A673 (cell line): ENCODE measurements at regions not wholly inside any gene's neighbourhood (a gene's known extent, or its start where the extent isn't known, plus 50 kb on each side); places are given as distances from the start of the nearest gene placed in this dataset.

ENCODE experiments used
- BruUV-seq: library from RNA; stranded (reverse); fragments of 400-500 nt; replicated peaks from 2 replicates; lab custom pipeline; 2021; lab: Mats Ljungman, UMichigan
- CTCF ChIA-PET: fragments of 300-600 bp; sonication (Branson Sonifier 250); formaldehyde crosslinking; loops from one replicate; lab custom pipeline; 2022; ENCODE audit warnings: antibody characterized with exemption; lab: Charles Lee
- POLR2A ChIA-PET: fragments of 300-600 bp; sonication (Branson Sonifier 250); formaldehyde crosslinking; loops from one replicate; lab custom pipeline; 2022; ENCODE audit warnings: antibody characterized with exemption; ENCODE audit not compliant: low non-redundant PET; lab: Charles Lee
- DNase-seq: peaks from one replicate; pipeline ENCODE4 v3.0.0-alpha.2; 2015; ENCODE audit warnings: low spot score
- H3K27ac ChIP-seq: fragments of 200-600 bp; sonication (generic); 2 replicates; pipeline ENCODE4 v1.5.1; 2016; ENCODE audit warnings: mixed run types, low read depth, mild to moderate bottlenecking, mixed read lengths, antibody characterized with exemption, low read length; ENCODE audit not compliant: poor library complexity, severe bottlenecking
- H3K27me3 ChIP-seq: fragments of 200-600 bp; sonication (generic); replicated peaks from 2 replicates; pipeline ENCODE4 v1.6.1; 2017; ENCODE audit warnings: mixed run types, low read depth, mild to moderate bottlenecking, mixed read lengths, antibody characterized with exemption, low read length; ENCODE audit not compliant: insufficient read depth, poor library complexity
- H3K36me3 ChIP-seq: fragments of 200-600 bp; sonication (generic); 2 replicates; pipeline ENCODE4 v1.6.1; 2016; ENCODE audit warnings: mixed run types, mild to moderate bottlenecking, mixed read lengths, antibody characterized with exemption, low read length; ENCODE audit not compliant: insufficient read depth, poor library complexity, severe bottlenecking
- H3K4me1 ChIP-seq: fragments of 200-600 bp; sonication (generic); 2 replicates; pipeline ENCODE4 v1.6.1; 2017; ENCODE audit warnings: mixed run types, mild to moderate bottlenecking, mixed read lengths, antibody characterized with exemption, low read length; ENCODE audit not compliant: insufficient read depth, poor library complexity, severe bottlenecking
- H3K4me3 ChIP-seq: fragments of 200-600 bp; sonication (generic); 2 replicates; pipeline ENCODE4 v1.5.1; 2016; ENCODE audit warnings: low read depth, mixed run types, mild to moderate bottlenecking, mixed read lengths, low read length; ENCODE audit not compliant: poor library complexity, severe bottlenecking
- H3K9me3 ChIP-seq: fragments of 200-600 bp; sonication (generic); 2 replicates; pipeline ENCODE4 v1.6.1; 2016; ENCODE audit warnings: mixed run types, low read depth, mild to moderate bottlenecking, mixed read lengths, antibody characterized with exemption, low read length; ENCODE audit not compliant: poor library complexity, severe bottlenecking
- EZH2 ChIP-seq: fragments of 200-600 bp; sonication (generic); IDR thresholded peaks from 2 replicates; pipeline ENCODE4 v1.6.1; 2017; ENCODE audit warnings: borderline replicate concordance, low read depth, mild to moderate bottlenecking, mixed read lengths, antibody characterized with exemption, low read length; ENCODE audit not compliant: poor library complexity, severe bottlenecking
- intact Hi-C: fragments of 100-400 bp; cut with micrococcal nuclease; formaldehyde crosslinking; loops from one replicate; pipeline ENCODE4 v1.10.0; 2022; ENCODE audit not compliant: unreplicated experiment
- TF ChIP-seq, protein P1 (sequence below): fragments of 300-800, 200-600 bp; sonication (generic); conservative IDR thresholded peaks from 2 replicates; pipeline ENCODE4 v1.5.1; 2017; ENCODE audit warnings: low read depth, mild to moderate bottlenecking, antibody characterized with exemption, low read length, moderate library complexity, mixed read lengths

DNA sequence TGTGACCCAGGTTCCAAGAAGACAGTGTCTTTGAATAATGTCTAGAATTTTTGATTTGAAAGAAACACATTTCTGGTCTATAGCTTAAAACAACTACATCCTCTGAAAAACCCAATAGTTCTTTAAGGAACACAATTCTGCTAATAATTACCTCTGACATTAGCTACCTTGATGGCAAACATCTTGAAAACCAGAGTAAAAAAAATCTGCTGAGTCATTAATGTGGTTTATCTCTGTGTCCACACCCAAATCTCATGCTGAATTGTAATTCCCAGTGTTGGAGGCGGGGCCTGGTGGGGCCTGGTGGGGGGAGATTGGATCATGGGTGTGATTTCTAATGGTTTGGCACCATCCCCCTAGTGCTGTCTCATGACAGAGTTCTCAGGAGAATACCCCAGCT, 1233.8 kb downstream of the NLGN4X start:
- H3K27ac ChIP-seq: no peak overlapping the region
- no peak overlapping the region for H3K4me3 ChIP-seq
- intact Hi-C loops: no loop called here
- TF ChIP-seq, protein P1, sequence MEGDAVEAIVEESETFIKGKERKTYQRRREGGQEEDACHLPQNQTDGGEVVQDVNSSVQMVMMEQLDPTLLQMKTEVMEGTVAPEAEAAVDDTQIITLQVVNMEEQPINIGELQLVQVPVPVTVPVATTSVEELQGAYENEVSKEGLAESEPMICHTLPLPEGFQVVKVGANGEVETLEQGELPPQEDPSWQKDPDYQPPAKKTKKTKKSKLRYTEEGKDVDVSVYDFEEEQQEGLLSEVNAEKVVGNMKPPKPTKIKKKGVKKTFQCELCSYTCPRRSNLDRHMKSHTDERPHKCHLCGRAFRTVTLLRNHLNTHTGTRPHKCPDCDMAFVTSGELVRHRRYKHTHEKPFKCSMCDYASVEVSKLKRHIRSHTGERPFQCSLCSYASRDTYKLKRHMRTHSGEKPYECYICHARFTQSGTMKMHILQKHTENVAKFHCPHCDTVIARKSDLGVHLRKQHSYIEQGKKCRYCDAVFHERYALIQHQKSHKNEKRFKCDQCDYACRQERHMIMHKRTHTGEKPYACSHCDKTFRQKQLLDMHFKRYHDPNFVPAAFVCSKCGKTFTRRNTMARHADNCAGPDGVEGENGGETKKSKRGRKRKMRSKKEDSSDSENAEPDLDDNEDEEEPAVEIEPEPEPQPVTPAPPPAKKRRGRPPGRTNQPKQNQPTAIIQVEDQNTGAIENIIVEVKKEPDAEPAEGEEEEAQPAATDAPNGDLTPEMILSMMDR: no peak
- TF ChIP-seq EZH2: no peak
- H3K36me3 ChIP-seq: no peaks in the 10 kb centered on the region
- BruUV-seq: no TSS peak
- H3K9me3 ChIP-seq: no peaks in the 10 kb centered on the region
- H3K27me3 ChIP-seq: no peaks in the 10 kb centered on the region
- no peak for DNase-seq
- ChIA-PET CTCF (no interaction called here), POLR2A (no interaction called here)
- no peaks in the 10 kb centered on the region for H3K4me1 ChIP-seq

GRCh38 chrX:4978613-4979012, 1250.1 kb downstream of the NLGN4X start:
- ChIA-PET CTCF (no interaction called here), POLR2A (no interaction called here)
- Histone ChIP-seq H3K4me1 (no peaks in the 10 kb centered on the region), H3K27me3 (no peaks in the 10 kb centered on the region), H3K36me3 (no peaks in the 10 kb centered on the region), H3K27ac (no peak overlapping the region), H3K9me3 (no peaks in the 10 kb centered on the region), H3K4me3 (no peak overlapping the region)
- intact Hi-C loops: no loop called here
- BruUV-seq: no TSS peak
- no peak for DNase-seq
- TF ChIP-seq, protein P1: no peak
- TF ChIP-seq EZH2: no peak

GRCh38 chrX:4971646-4972045, 1257.0 kb downstream of the NLGN4X start:
- Histone ChIP-seq H3K27me3 (no peaks in the 10 kb centered on the region), H3K4me1 (no peaks in the 10 kb centered on the region), H3K36me3 (no peaks in the 10 kb centered on the region), H3K9me3 (peaks cover 6% of the 10 kb centered on the region), H3K27ac (no peak overlapping the region), H3K4me3 (no peak overlapping the region)
- POLR2A ChIA-PET: no interaction called here
- BruUV-seq: no TSS peak
- CTCF ChIA-PET: no interaction called here
- no peak for DNase-seq
- TF ChIP-seq, protein P1: no peak
- TF ChIP-seq EZH2: no peak
- intact Hi-C loops: no loop called here
